ENCODE measurements at regions not wholly inside any gene's neighbourhood (a gene's known extent, or its start where the extent isn't known, plus 50 kb on each side); places are given as distances from the start of the nearest gene placed in this dataset.
"Not testable (repeated sequence)": the region's sequence is repeated elsewhere in the genome, so short reads cannot be mapped to it uniquely, and the experiment has no call there.

DNA sequence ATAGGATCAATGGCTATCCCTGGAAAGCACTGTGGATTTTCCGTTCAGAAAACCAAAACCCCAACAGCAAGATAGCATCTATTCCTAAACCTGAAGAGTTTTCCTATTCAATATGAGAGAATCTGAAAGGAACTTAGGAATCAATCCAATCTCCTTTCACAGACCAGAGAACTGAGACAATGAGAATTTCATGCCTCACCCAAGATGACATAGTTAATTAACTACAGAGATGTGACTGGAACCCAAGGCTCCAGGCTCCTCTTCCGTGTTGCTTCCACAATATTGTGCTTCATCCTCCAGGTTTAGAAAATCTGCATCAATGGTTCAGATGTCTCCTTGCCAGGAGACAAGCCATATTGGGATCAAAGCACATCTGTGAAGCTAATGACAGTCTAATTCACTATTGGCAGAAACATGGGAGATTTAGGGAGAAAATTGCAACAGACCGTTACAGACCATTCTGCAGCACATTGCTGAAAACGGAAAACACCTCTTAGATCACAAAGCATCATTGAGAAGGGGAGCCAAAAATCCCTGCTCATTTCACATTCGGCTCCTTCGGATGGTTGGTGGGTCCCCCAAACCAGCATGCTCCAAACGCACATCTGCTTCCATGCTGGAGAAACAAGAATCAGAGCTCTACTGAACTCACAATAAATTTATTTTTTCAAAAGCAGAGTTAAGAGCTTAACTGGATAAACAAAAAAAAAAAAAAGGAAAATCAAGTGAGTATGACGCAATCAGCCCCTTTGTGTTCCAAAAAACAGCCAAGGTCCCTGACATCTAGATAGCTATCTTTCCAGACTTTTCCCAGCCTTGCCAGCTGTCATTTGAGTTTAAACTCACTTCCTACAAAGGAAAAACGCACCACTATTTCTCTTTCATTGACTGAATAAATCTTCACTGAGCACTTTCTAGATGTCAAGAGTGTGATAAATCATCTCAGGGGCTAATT, 290.3 kb downstream of the C1D start:
- in situ Hi-C loops (cut with HindIII; ENCODE audit: low sequenced_read_pairs): no loop called here
- DNase-seq (ENCODE audit: low read depth): no peak
- TF ChIP-seq, protein P1, sequence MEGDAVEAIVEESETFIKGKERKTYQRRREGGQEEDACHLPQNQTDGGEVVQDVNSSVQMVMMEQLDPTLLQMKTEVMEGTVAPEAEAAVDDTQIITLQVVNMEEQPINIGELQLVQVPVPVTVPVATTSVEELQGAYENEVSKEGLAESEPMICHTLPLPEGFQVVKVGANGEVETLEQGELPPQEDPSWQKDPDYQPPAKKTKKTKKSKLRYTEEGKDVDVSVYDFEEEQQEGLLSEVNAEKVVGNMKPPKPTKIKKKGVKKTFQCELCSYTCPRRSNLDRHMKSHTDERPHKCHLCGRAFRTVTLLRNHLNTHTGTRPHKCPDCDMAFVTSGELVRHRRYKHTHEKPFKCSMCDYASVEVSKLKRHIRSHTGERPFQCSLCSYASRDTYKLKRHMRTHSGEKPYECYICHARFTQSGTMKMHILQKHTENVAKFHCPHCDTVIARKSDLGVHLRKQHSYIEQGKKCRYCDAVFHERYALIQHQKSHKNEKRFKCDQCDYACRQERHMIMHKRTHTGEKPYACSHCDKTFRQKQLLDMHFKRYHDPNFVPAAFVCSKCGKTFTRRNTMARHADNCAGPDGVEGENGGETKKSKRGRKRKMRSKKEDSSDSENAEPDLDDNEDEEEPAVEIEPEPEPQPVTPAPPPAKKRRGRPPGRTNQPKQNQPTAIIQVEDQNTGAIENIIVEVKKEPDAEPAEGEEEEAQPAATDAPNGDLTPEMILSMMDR (IDR thresholded peaks at IDR 0.05; ENCODE audit: low read depth, low read length, missing control alignments): no peak
- H3K4me3 ChIP-seq (ENCODE audit: low read depth, low read length): no peak overlapping the region

DNA sequence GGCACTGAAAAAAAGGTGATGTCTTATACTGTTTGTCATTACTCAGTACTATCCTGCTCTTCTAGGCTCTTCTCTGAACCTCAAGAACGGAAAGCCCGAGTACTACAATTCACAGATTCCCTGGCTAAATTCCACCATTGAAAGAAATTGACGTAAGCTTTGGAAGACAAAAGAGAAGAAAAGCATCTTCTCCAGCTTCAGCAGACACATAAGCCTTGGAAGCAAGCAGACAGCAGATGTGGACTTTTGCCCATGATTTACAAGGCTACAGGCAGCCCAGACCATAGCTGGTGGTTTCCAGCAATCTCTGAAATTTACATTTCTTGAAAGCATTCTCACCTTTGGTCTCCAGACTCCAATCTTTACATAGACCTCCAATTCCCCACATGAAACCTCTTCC, 289.0 kb downstream of the C1D start:
- in situ Hi-C loops (cut with HindIII; ENCODE audit: low sequenced_read_pairs): no loop called here
- no peak for DNase-seq (ENCODE audit: low read depth)

DNA sequence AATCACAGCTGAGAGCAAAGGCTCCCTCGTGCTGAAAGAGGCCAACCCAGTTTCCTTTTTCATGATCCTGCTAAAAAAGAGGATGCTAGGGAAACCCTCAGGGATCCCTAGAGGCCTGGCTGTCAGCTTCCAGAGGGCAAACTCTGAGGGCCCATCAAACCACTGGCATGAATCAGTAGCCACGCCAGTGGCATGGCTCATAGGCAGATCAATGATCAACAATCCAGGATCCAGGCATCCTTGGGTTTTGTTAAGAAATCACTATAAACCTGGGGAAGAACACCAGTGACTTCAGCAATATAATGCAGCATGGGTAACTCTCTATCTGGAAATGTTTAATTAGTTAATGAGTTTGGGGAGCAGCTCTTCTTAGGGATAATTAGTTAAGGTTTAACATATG, 286.5 kb downstream of the C1D start:
- no peak for DNase-seq (ENCODE audit: low read depth)
- in situ Hi-C loops (cut with HindIII; ENCODE audit: low sequenced_read_pairs): no loop called here
- no peak overlapping the region for H3K4me3 ChIP-seq (ENCODE audit: low read depth, low read length)
- TF ChIP-seq, protein P1 (IDR thresholded peaks at IDR 0.05; ENCODE audit: low read depth, low read length, missing control alignments): no peak

More for the DNA sequence above, 289.0 kb downstream of the C1D start:
- TF ChIP-seq, protein P1 (IDR thresholded peaks at IDR 0.05; ENCODE audit: low read depth, low read length, missing control alignments): no peak
- no peak overlapping the region for H3K4me3 ChIP-seq (ENCODE audit: low read depth, low read length)

DNA sequence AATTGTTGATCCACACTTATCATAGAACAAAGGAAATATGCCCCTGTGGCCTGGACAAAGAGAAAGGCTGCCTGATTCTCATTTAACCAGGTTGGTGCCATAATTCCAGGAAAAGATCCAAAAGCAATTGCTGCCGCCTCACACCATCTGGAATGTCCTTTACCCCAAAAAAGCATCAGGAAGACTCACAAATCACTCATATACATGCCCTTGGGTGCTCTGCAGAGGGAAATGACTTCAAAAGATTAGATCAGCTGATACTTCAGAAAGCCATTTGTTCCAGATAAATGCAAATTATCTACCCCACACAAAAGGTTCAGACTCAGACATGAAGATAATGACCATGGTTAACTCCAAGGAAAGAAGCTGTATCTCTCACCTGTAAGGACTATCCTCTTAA, 285.8 kb downstream of the C1D start:
- no peak overlapping the region for H3K4me3 ChIP-seq (ENCODE audit: low read depth, low read length)
- DNase-seq (ENCODE audit: low read depth): no peak
- TF ChIP-seq, protein P1 (IDR thresholded peaks at IDR 0.05; ENCODE audit: low read depth, low read length, missing control alignments): no peak
- in situ Hi-C loops (cut with HindIII; ENCODE audit: low sequenced_read_pairs): no loop called here

DNA sequence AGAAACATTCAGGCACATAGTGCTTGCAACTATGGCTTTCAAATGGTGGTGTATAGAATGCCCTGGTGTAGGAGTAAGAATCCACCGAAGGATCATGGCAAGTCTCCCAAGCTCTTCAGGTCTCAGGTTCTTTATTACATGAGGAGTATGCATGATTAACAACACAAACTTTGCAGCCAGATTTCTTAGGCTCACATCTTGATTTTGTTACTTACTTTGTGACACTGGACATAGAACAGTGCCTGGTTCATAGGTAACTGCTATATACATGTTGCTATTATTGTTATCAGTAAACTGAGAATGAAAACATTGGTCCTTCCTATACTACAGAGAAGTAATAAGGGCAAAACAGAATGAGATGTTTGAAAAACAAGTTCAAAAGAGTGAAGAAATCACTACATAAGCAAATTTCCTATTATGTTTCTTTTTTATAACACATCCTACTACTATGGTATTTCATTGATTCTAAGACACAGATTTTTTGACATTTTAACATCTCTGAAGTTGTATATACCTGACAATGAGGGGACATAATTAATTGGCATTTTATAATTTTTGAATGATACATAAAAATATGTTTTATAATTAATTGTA, 284.9 kb downstream of the C1D start:
- TF ChIP-seq, protein P1 (IDR thresholded peaks at IDR 0.05; ENCODE audit: low read depth, low read length, missing control alignments): no peak
- H3K4me3 ChIP-seq (ENCODE audit: low read depth, low read length): no peak overlapping the region
- no peak for DNase-seq (ENCODE audit: low read depth)
- in situ Hi-C loops (cut with HindIII; ENCODE audit: low sequenced_read_pairs): no loop called here

DNA sequence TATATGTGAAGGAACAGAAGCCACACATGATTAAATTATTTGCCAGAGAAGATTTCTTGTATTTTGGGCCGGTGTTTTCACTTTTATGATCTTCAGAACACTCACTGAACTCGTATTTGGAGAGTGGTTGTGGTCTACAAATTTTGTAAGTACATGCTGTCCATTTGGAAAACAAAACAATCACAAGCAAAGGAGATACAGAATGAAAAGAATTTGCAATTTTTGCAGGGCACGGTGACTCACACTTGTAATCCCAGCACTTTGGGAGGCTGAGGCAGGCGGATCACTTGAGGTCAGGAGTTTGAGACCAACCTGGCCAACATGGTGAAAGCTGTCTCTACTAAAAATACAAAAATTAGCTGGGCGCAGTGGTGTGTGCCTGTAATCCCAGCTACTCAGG, 282.0 kb downstream of the C1D start:
- in situ Hi-C loops (cut with HindIII; ENCODE audit: low sequenced_read_pairs); DNase-seq (ENCODE audit: low read depth): not testable (repeated sequence)

DNA sequence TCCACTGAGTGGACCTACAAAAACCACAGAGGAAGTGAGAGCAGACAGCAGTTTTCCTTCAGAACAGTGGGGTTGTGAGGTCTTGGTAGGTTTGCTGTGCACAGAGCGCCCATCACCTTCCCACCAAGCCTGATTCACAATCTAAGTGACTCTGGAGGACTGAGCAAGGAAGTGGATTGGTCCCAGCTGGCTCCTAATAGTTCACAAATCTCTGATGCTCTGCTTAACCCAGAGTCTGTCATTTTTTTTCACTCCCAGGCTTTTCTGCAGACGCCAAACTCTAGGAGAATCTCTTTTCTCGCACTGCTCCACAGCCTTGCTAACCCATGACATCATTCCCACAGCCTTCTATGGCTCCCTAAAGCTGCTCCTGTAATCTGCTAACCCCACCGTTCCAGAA, 280.4 kb downstream of the C1D start:
- in situ Hi-C loops (cut with HindIII; ENCODE audit: low sequenced_read_pairs): no loop called here
- TF ChIP-seq, protein P1 (IDR thresholded peaks at IDR 0.05; ENCODE audit: low read depth, low read length, missing control alignments): no peak
- no peak overlapping the region for H3K4me3 ChIP-seq (ENCODE audit: low read depth, low read length)
- DNase-seq (ENCODE audit: low read depth): no peak

More for the DNA sequence above, 282.0 kb downstream of the C1D start:
- not testable (repeated sequence) for H3K4me3 ChIP-seq (ENCODE audit: low read depth, low read length)
